ENCODE measurements at regions not wholly inside any gene's neighbourhood (a gene's known extent, or its start where the extent isn't known, plus 50 kb on each side); places are given as distances from the start of the nearest gene placed in this dataset.
"Not testable (repeated sequence)": the region's sequence is repeated elsewhere in the genome, so short reads cannot be mapped to it uniquely, and the experiment has no call there.

GRCh38 chr21:23664193-23664694 lies 1943.0 kb downstream of the MRPL39 start:
- DNase-seq: no peak

- no peak for DNase-seq
Measured at GRCh38 chr21:23660560-23660959, 1946.7 kb downstream of the MRPL39 start.

GRCh38 chr21:23644768-23645167 lies 1962.5 kb downstream of the MRPL39 start:
- DNase-seq: no peak

- DNase-seq: no peak
Measured at GRCh38 chr21:23639721-23640120, 1967.6 kb downstream of the MRPL39 start.

GRCh38 chr21:23638131-23638695 lies 1969.1 kb downstream of the MRPL39 start:
- no peak for DNase-seq

- DNase-seq: no peak
Measured at GRCh38 chr21:23633447-23633940, 1973.8 kb downstream of the MRPL39 start.

GRCh38 chr21:23624281-23624680 lies 1983.0 kb downstream of the MRPL39 start:
- no peak for DNase-seq

GRCh38 chr21:23613014-23613413 lies 1994.3 kb downstream of the MRPL39 start:
- no peak for DNase-seq

- no peak for DNase-seq
Measured at GRCh38 chr21:23612210-23612609, 1995.1 kb downstream of the MRPL39 start.

- no peak for DNase-seq
Measured at GRCh38 chr21:23607782-23608431, 1999.4 kb downstream of the MRPL39 start.

- DNase-seq: no peak
Measured at GRCh38 chr21:23601549-23601948, 2005.7 kb downstream of the MRPL39 start.

GRCh38 chr21:23593582-23593981 lies 2013.7 kb downstream of the MRPL39 start:
- no peak for DNase-seq

- DNase-seq: no peak
Measured at GRCh38 chr21:23585419-23585818, 2021.9 kb downstream of the MRPL39 start.

GRCh38 chr21:23579573-23579972 lies 2027.7 kb downstream of the MRPL39 start:
- DNase-seq: no peak

GRCh38 chr21:23578027-23578426 lies 2029.3 kb downstream of the MRPL39 start:
- DNase-seq: no peak

- DNase-seq: no peak
Measured at GRCh38 chr21:23574932-23575331, 2032.3 kb downstream of the MRPL39 start.

- DNase-seq: not testable (repeated sequence)
Measured at GRCh38 chr21:23548924-23549323, 2058.4 kb downstream of the MRPL39 start.

- no peak for DNase-seq
Measured at GRCh38 chr21:23543333-23543732, 2063.9 kb downstream of the MRPL39 start.

- no peak for DNase-seq
Measured at GRCh38 chr21:23542097-23542496, 2065.2 kb downstream of the MRPL39 start.

GRCh38 chr21:23541571-23541970 lies 2065.7 kb downstream of the MRPL39 start:
- DNase-seq: no peak

GRCh38 chr21:23534850-23535249 lies 2072.4 kb downstream of the MRPL39 start:
- DNase-seq: no peak

GRCh38 chr21:23531444-23531843 lies 2075.8 kb downstream of the MRPL39 start:
- DNase-seq: no peak

GRCh38 chr21:23524685-23525084 lies 2082.6 kb downstream of the MRPL39 start:
- DNase-seq: no peak

GRCh38 chr21:23522751-23523150 lies 2084.5 kb downstream of the MRPL39 start:
- no peak for DNase-seq

GRCh38 chr21:23507501-23507900 lies 2099.8 kb downstream of the MRPL39 start:
- no peak for DNase-seq
